HG03159 (cell line): ENCODE measurements at regions not wholly inside any gene's neighbourhood (a gene's known extent, or its start where the extent isn't known, plus 50 kb on each side); places are given as distances from the start of the nearest gene placed in this dataset.

Experiments
- ATAC-seq: cut with Tn5 transposase; IDR thresholded peaks from one replicate; pipeline ENCODE4 v1.9.1; 2021; ENCODE audit warnings: mild to moderate bottlenecking, moderate library complexity; ENCODE audit not compliant: unreplicated experiment

DNA sequence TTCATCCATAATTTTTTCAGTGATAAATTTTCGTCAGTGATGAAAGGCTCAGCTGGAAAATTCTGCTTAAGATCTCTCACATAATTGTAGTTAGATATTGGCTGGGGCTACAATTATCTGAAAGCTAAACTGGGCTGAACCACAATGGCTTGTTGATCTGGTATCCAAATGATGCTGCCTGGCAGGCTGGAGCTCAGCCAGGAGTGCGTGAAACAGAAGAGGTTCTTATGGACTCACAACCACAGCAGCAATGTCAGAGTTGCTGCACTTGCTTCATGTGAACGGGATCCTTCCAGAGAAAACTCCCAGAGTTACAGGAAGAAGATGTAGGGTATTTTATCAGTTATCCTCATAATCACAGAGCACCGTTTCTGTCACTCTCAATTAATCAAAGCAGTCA lies 533.2 kb upstream of the POM121L12 start:
- ATAC-seq, result no peak

DNA sequence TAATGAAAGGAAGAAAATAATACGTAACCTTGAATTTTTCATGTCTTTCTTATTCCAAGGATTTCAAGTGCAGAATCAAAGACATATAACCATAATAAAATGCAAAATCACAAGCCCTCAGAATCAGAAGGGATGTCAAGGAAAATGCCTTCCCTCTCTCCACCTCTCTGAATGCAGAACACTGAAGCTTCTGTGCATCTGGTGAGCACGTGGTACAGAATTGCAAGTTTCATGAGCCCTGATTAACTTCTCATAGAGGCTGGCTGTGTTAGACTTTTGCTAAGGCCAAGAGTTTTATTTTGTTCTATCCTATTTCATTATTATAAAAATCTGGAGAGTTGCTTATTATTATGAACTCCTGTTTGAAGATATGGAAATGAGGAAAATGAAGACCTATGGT lies 533.7 kb upstream of the POM121L12 start:
- ATAC-seq, result no peak

DNA sequence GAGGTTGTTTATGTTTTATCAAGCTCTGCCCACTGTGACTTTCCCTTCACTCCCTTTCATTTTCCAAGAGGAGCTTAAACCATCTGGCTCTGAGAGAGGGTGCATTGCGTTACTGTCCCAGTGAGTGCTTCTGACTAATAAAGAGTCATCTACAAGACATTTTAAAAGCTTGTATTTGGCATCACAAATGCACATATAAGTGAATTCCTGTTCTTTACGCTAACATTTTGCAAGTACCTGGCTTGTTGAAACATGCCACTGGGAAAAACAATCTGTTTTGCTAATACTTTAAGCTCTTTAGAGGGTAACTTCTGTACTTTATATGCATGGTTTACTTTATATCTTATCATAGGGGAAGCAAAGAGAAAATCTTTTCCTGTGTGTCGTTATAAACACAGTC lies 534.6 kb upstream of the POM121L12 start:
- no peak for ATAC-seq

DNA sequence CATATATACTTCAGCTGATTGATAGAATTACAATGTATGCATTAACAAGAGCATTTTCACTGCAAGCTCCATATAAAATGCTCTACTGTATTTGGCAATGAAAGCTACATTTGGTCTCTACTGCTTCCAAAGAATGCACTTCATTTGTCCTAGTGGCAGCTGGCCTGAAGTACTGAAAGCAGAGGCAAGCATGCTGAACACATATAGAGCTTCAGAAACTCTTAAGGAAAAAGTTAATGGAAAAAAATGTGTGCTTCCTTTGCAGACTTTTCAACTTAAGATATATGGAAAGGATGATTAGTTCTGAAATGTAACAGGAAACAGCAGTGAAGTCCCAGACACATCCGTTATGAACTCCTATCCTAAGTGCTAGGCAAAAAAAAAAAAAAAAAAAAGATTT lies 537.1 kb upstream of the POM121L12 start:
- no peak for ATAC-seq

DNA sequence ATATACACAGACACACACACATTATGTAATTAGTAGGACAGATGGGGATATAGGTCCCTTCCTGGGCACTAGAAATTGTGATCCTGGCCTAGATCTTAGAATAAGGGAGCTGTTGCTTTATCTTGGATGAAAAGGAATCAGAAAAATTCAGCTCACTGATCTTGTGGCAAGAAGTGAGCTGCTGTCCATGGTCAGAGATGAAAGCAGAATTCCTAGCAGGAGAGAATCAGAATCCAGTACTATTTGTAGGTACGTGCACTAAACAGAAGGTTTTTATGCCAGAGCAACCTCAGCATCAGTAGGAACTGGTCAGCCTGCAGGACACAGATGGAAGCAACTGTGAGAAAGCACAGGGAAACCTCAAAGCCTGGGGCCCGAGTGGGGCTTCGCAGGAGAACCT lies 549.2 kb upstream of the POM121L12 start:
- ATAC-seq, result no peak

DNA sequence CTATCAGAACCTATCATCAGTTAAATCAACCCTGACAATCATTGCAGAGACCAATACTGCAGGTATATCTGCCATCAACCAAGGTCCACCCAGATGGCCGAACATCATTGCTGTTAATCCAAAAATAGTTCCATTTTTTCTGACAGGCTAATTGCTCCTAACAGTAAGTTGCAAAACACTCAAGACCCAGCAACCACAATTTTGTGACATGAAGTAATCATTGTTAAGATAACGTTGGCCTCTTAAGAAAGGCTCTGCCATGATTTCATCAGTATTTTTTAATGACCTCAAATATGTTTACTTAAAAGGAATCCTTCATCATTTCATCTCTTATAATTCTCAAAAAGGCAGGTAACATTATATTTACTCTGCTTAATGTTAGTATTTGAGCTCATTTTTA lies 553.4 kb upstream of the POM121L12 start:
- ATAC-seq, result no peak

DNA sequence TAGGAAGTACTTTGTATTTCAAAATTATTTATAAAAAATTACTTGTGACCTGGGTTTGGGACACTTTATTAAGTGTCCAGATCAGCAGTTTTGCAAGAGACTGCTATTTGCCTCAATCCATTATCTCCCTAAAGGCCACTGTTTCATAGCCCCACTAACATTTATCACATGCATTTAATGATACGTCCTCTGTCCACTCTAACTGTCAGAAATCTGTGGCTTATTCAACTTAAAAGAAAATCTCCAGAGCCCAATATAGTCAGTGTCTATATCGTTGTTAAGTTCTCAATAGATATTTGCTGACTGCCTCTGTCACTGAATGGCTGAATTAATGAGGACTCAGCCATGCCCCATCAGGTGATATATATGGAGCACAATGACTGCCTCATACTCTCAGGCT lies 553.9 kb upstream of the POM121L12 start:
- ATAC-seq, result no peak

DNA sequence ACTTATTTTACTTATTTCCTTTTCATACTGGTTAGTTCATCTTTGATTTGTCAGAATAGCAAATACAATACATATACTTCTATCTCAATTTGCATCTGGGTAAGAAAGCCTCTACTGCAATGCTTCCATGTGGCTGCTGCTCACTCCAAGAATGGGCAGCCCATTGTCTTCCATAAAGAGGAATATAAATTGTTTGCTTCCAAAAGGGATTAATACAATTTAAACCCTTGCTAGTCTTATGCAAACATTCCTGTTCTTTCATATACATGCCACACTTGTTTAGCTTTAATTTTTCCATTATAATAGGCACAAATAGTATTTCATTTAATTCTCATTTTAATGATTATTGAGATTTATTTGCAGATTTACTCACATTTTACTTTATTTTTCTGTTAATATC lies 555.4 kb upstream of the POM121L12 start:
- no peak for ATAC-seq

DNA sequence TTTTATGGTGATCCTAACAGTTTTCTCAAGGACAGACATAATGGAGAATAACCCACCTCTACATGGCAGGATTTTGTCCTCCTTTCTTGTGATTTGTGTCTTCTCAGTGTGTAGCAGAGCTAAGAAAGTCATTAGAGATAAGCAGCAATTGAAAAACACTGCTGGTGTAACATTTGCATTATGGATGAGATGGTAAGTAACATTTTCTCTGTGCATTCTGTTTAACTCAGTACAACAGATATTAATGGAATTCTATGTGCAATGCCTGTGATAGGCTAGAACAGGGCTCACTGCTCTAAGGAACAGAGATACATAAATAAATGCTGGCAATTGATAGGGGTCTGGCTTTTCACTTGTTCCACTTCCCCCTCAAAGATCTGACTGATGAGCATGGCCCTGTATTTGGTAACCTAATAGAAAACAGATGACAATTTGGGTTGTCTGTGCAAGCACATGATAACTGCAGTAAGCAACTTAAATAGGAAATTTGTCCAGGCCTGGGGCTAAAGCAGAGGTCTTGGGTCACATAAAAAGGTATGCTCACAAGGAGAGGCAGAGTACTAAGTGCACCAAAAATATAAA lies 560.3 kb upstream of the POM121L12 start:
- ATAC-seq, result no peak

DNA sequence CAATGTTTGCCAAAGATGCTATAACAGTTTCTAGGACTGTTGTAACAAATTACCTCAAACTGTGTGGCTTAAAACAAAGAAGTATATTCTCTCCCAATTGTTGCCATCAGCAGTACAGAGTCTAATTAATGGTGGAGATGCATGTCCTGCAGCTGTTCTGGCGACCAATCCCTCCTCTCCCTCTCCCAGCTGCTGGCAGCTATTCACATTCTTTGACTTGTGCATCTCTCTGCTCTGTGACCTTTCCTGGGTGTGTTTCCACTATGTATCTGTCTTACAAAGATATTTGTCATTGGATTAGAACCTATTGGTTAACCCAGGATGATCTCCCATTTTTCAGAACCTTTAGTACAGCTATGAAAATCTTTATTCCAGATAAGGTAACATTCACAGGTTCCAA lies 561.7 kb upstream of the POM121L12 start:
- ATAC-seq, result no peak

DNA sequence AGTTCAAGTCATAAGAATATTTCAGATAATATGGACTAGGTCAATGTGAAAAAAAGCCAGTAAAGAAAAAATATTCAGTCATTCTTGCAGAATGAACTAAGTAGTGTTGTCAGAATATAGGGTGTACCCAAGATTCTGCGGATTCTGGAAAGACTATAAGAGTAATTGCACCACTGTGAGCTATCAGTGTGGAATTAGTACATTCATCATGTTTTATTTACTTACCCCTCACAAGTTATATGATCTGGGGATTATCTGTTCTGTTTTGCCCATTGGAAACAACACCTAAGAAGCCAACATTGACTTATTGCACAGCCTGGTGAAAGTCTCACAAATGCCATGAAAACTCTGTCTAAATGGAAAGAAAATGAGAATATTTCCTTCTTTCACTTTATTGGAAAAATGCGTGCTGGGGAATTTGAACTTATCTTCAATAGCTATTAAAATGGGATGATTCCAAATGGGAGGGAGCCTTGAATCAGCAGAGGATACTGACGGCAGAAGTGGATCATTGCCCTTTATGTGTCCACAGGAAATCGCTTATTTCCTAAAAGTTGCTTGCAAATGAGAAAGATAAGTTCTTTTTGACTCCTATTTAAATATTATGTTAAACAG lies 563.3 kb upstream of the POM121L12 start:
- no peak for ATAC-seq

DNA sequence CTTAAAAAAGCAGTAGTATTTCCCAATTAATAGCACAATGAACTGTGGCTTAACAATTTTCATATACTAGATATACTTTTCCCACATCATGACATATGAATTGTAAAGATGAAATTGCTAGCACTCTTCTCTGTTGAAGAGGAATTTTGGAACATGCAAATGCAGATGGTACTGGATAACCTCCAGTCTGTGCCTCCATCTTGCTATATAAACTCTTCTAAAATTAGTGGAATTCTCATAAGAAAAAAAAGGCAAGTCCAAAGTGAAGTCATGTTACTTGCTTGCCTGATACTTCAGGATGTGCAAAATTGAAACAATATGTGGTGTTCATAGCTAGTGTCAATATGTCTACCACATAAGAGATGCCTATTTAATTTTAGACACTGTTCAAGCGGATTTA lies 570.2 kb upstream of the POM121L12 start:
- ATAC-seq, result no peak

DNA sequence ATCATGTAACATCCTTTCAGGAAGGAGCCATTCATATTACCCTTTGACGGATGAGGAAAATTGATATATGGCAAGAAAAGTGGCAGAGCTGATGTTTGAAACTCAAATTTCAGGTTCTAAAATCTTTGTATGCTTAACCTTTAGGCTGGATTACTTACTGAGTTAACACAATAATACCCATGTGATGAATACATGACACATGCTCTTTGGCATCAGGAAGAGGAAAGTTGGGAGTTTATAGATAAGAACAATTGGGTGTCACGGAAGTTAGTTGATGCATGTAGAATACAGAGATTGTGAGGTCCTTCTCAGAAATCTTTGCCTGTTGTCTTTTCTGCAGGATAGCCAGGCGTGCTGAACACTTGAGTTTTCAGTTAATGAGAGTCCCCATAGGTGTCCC lies 572.1 kb upstream of the POM121L12 start:
- no peak for ATAC-seq

DNA sequence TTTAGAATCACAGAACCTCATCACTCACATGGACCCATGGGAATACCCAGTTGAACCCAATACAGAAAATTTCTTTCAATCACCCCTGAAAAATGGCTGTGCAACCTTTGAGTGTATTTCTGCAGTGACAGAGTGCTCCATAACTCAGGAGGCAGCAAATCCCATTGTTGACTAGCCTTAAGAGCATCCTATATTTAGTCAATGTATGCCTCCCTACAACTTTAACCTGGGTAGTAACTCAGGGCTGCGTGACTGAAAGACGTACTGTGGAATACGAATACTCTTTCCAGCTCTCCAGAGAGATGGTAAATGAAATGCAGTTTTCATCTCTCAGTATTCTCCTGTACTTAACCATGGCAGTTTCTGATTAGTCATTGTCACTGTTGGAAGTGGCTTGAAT lies 573.0 kb upstream of the POM121L12 start:
- no peak for ATAC-seq

DNA sequence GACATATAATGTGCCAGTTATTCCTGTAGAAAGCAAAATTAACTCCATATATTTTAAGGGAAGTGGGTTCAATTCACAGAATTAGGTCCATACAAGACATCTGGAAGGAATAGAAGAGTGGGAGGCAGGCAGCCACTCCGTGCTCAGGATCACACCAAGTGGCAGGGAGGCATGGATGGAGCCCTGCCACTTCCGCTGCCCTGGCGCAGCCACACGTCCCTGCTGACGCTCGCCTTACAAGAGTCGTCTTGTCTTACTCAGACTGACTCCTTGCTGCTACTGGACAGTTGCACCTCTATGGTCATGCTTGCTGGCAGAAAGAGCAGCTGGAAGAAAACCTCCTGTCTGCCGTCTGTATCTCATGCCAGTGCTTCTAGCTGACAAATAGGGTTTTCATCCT lies 579.9 kb upstream of the POM121L12 start:
- ATAC-seq, result no peak

DNA sequence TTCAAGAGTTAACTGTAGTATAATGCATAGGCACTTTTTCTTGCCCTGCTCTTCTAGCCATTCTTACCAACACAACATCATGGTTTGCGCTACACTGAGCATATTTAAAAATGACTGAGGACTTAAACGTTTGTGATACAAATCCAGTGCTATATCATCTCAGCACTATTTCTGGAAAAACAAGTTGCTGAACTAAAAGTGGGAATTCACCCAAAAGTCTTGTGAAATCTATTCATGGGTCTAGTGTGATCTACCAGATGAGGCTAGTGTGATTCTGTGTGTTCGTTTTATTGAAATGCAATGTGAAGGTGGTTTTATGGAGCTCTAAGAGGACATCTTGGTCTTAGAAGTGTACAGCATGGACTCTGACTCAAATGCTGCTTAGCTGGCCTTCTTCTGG lies 584.6 kb upstream of the POM121L12 start:
- ATAC-seq, result no peak

DNA sequence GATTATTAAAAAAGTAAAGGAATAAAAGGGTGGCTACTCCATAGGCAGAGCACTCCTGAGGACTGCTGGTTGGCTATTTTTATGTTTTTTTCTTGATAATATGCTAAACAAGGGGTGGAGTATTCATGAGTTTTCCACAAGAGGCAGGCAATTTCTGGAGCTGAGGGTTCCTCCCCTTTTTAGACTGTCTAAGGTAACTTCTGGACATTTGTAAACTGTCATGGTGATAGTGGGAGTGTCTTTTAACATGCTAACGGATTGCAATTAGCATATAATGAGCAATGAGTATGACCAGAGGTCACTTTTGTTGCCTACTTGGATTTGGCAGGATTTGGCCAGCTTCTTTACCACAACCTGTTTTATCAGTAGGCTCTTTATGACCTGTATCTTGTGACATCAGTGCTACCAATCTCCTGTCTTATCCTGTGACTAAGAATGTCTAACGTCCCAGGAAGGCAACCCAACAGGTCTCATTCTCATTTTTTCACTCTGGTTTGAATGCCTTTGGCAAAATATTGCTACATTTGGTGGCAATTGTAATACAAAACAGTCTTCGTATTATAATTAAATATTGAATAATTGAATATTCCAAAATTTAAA lies 587.8 kb upstream of the POM121L12 start:
- ATAC-seq, result no peak

DNA sequence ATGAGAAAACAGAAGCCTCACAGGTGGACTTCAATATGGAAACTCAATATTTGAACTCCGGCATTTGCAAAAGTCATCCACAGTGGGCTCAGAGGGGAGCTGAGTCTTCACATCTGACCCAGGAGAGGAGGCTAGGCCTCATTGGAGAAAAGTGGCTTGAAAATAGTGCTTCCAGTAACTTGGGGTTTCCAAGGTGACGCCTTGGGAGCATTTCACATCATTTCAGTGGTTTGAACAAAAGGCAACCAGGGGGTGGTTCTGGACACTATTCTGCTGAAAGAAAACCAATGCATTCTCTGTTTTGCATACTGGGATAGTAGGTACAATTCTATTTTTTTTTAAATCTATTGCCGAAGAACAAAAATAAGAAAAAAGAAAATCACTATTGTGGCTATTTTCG lies 599.2 kb upstream of the POM121L12 start:
- ATAC-seq, result no peak

DNA sequence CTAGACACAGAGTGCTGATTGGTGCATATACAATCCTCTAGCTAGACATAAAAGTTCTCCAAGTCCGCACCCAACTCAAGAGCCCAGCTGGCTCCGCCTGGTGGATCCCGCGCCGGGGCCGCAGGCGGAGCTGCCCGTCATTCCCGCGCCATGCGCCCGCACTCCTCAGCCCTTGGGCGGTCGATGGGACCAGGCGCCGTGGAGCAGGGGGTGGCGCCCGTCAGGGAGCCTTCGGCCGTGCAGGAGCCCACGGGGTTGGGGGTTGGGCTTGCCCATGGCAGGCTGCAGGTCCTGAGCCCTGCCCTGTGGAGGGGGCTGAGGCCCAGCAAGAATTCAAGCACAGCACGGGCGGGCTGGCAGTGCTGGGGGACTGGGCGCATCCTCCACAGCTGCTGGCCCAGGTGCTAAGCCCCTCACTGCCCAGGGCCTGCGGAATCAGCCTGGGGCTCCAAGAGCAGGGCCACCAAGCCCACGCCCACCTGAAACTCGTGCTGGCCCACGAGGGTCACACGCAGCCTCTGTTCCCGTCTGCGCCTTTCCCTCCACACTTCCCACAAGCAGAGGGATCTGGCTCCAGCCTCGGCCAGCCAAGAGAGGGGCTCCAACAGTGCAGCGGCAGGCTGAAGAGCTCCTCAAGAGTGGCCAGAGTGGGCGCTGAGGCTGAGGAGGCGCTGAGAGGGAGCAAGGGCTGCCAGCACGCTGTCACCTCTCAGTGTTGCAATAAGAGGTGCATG lies 604.2 kb upstream of the POM121L12 start:
- no peak for ATAC-seq

DNA sequence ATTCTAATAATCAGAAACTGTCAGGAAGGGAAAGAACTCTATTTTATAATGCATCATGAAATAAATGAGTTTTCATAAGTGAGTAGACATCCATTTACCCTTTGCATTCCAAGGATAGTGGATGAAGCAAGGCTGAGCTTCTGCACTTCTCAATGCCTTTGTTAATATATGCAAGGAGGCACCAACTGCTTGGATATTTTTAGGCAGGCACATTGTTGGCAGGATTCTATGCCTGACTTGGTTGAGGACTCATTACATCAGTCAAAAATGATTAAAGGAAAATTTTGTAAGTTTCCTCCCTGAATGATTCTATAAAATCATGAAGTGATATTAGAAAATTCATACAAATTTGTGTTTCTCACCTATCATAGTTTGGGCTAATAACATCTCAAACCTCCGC lies 612.2 kb upstream of the POM121L12 start:
- no peak for ATAC-seq

DNA sequence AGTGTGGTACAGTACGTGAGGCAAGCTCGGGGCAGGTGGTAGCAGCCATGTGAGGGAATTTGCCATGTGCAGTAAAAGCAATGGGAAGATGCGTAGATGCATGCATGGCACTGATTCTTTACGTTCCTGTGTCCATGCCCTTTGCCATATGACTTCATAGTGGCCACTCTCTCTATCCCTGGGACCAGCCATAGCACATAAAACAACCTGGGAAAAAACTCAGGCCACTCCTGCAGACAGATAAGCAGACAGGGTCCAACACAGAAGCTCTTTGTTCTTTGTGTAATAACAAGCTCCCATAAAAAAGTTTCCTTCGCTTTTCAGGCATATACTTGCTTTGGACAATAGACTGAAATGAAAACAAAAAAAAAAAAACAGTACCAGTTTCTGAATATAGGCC lies 622.4 kb upstream of the POM121L12 start:
- ATAC-seq, result no peak

DNA sequence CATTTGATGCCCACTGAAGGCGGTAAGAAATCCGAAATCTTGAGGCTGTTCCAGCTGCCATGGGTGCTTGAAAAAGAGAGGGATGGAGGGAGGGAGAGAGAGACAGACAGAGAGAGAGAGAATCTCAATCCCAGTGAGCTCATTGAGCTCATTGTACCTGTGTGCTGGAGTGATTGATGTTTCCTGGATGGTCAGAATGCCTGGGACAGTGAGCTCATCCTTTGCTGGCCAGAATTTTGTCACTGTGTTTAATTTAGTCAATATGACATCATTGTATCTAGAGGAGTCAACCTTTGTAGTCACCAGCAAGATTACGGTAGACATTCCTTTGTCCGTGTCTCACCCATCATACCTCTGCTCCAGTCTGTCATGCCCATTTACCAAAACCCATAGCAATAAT lies 625.4 kb upstream of the POM121L12 start:
- no peak for ATAC-seq
